ENCODE measurements at regions not wholly inside any gene's neighbourhood (a gene's known extent, or its start where the extent isn't known, plus 50 kb on each side); places are given as distances from the start of the nearest gene placed in this dataset.

- no peak for TF ChIP-seq POLR2A (IDR thresholded peaks at IDR 0.05; ENCODE audit: low read depth, low read length)
- no peak for TF ChIP-seq POLR2AphosphoS5 (IDR thresholded peaks at IDR 0.05; ENCODE audit: low read depth, low read length)
These were observed 675.3 kb upstream of the CT83 start for GRCh38 chrX:117138070-117138469.
